ENCODE measurements at regions not wholly inside any gene's neighbourhood (a gene's known extent, or its start where the extent isn't known, plus 50 kb on each side); places are given as distances from the start of the nearest gene placed in this dataset.

DNA sequence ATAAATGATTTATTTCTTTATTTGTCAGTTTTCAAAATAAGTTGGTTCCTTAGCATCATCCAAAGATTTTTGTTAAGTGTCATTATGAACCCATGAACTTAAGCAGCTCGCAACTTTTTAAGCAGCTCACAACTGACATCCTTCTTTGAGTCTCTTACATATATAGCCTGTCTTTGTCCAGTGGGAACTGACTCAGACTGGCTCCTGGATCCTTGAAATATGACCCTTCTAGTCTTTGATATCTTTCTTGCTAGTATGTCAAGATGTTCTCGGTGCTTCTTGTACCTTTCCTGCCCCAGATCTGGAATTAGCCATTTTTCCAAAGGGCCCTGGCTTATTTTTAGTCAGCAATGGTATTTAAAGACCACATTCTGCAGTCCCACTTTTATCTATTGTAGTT is 53.9 kb upstream of the ARID5B start:
- intact Hi-C loops (cut with DNase I), result no loop called here
- H3K4me3 ChIP-seq, result no peak overlapping the region
- H3K4me1 ChIP-seq (replicated peaks in 1 of 2), result peaks cover under 1 to 14% of the 10 kb centered on the region in 2 donors
- H3K27me3 ChIP-seq, result no peaks in the 10 kb centered on the region
- H3K9me3 ChIP-seq (replicated peaks in 1 of 3), result no peaks in the 10 kb centered on the region
- no peak overlapping the region for H3K27ac ChIP-seq
- no peak for TF ChIP-seq POLR2A (IDR thresholded peaks at IDR 0.05)
- TF ChIP-seq, protein P1, sequence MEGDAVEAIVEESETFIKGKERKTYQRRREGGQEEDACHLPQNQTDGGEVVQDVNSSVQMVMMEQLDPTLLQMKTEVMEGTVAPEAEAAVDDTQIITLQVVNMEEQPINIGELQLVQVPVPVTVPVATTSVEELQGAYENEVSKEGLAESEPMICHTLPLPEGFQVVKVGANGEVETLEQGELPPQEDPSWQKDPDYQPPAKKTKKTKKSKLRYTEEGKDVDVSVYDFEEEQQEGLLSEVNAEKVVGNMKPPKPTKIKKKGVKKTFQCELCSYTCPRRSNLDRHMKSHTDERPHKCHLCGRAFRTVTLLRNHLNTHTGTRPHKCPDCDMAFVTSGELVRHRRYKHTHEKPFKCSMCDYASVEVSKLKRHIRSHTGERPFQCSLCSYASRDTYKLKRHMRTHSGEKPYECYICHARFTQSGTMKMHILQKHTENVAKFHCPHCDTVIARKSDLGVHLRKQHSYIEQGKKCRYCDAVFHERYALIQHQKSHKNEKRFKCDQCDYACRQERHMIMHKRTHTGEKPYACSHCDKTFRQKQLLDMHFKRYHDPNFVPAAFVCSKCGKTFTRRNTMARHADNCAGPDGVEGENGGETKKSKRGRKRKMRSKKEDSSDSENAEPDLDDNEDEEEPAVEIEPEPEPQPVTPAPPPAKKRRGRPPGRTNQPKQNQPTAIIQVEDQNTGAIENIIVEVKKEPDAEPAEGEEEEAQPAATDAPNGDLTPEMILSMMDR (IDR thresholded peaks at IDR 0.05), result no peak
- no peaks in the 10 kb centered on the region for H3K36me3 ChIP-seq (replicated peaks in 1 of 2)
- WGBS, 4 donors, result 80 to 92% (median 86%) methylated on average over 2 of the region's 2 CpGs
- no peak for DNase-seq

DNA sequence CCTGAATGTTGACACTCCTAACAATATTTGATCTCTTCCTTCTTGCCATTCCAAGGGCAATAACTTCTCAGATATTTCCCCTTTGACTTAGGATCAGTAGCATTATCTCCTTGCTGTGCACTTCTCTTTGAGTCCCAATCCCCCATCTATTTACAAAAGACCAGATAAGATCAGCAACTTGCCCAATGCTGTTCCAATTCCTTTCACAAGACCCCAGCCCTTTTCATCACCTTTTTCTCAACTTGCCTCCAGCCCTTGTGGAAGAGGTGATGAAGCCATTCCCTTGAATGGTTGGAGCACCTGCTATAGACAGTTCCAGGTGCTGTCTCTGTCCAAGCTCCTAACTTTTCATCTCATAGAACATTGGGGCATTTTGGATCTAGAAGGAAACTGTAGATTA is 51.1 kb upstream of the ARID5B start:
- Histone ChIP-seq H3K4me3 (no peak overlapping the region), H3K27ac (no peak overlapping the region), H3K9me3 (replicated peaks in 1 of 3) (no peaks in the 10 kb centered on the region), H3K36me3 (replicated peaks in 1 of 2) (no peaks in the 10 kb centered on the region), H3K27me3 (no peaks in the 10 kb centered on the region), H3K4me1 (replicated peaks in 1 of 2) (no peaks in the 10 kb centered on the region)
- DNase-seq, result no peak
- no peak for TF ChIP-seq POLR2A (IDR thresholded peaks at IDR 0.05)
- TF ChIP-seq, protein P1 (IDR thresholded peaks at IDR 0.05), result no peak
- intact Hi-C loops (cut with DNase I), result no loop called here
